HG03460 (cell line): ENCODE measurements at regions not wholly inside any gene's neighbourhood (a gene's known extent, or its start where the extent isn't known, plus 50 kb on each side); places are given as distances from the start of the nearest gene placed in this dataset.

ENCODE experiments used
- ATAC-seq: cut with Tn5 transposase; IDR thresholded peaks from one replicate; pipeline ENCODE4 v1.9.1; 2021; ENCODE audit not compliant: unreplicated experiment

- ATAC-seq = no peak
These were observed 377.3 kb downstream of the SHQ1 start for GRCh38 chr3:72470904-72471417.

- ATAC-seq = no peak
These were observed 382.4 kb downstream of the SHQ1 start for GRCh38 chr3:72465853-72466252.

GRCh38 chr3:72463083-72463482 is 385.2 kb downstream of the SHQ1 start:
- no peak for ATAC-seq

- no peak for ATAC-seq
These were observed 385.6 kb downstream of the SHQ1 start for GRCh38 chr3:72462595-72463011.

- ATAC-seq = no peak
These were observed 386.5 kb downstream of the SHQ1 start for GRCh38 chr3:72461787-72462186.

- no peak for ATAC-seq
These were observed 387.8 kb downstream of the SHQ1 start for GRCh38 chr3:72460205-72461174.

- no peak for ATAC-seq
These were observed 388.7 kb downstream of the SHQ1 start for GRCh38 chr3:72459588-72459987.

GRCh38 chr3:72458375-72458774 is 389.9 kb downstream of the SHQ1 start:
- no peak for ATAC-seq

- no peak for ATAC-seq
These were observed 393.8 kb downstream of the SHQ1 start for GRCh38 chr3:72454441-72454840.

GRCh38 chr3:72453706-72454105 is 394.5 kb downstream of the SHQ1 start:
- ATAC-seq = no peak

GRCh38 chr3:72452745-72453144 is 395.5 kb downstream of the SHQ1 start:
- ATAC-seq = no peak

GRCh38 chr3:72451841-72452240 is 396.4 kb downstream of the SHQ1 start:
- no peak for ATAC-seq

- no peak for ATAC-seq
These were observed 398.7 kb downstream of the SHQ1 start for GRCh38 chr3:72449551-72449950.

- no peak for ATAC-seq
These were observed 399.4 kb downstream of the SHQ1 start for GRCh38 chr3:72448858-72449257.

GRCh38 chr3:72448375-72448823 is 399.8 kb downstream of the SHQ1 start:
- ATAC-seq = no peak

- ATAC-seq = peak; percentile 85
These were observed 400.9 kb downstream of the SHQ1 start for GRCh38 chr3:72447059-72447946.

- peak; percentile 33 for ATAC-seq
These were observed 401.8 kb downstream of the SHQ1 start, which contains the start of gene RYBP for GRCh38 chr3:72446218-72447058. Gene RYBP, minus strand, starts transcription at chr3:72446621.

GRCh38 chr3:72445827-72446217 is 402.4 kb downstream of the SHQ1 start:
- ATAC-seq = no peak

- no peak for ATAC-seq
These were observed 403.5 kb downstream of the SHQ1 start for GRCh38 chr3:72444656-72445223.

- no peak for ATAC-seq
These were observed 405.5 kb downstream of the SHQ1 start for GRCh38 chr3:72442759-72443158.
